ENCODE measurements at regions not wholly inside any gene's neighbourhood (a gene's known extent, or its start where the extent isn't known, plus 50 kb on each side); places are given as distances from the start of the nearest gene placed in this dataset.

GRCh38 chr13:55106509-55106908 lies 2034.2 kb upstream of the PRR20A start:
- CTCF ChIA-PET, result no interaction called here
- Mint-ChIP-seq H3K4me3 (no peak overlapping the region), H3K27ac (no peak overlapping the region), H3K27me3 (ENCODE audit: low read depth) (no peaks in the 10 kb centered on the region), H3K4me1 (no peaks in the 10 kb centered on the region), H3K9me3 (0 out of 2 replicates have a peak, but pooled peaks cover 6% of the 10 kb centered on the region), H3K36me3 (no peaks in the 10 kb centered on the region)
- POLR2A ChIA-PET, result no interaction called here
- DNase-seq (ENCODE audit: low spot score), result no peak
- ATAC-seq, result no peak
- no peak for TF ChIP-seq ZBTB43 (CRISPR knock-in tag; IDR thresholded peaks at IDR 0.05)
- no peak for TF ChIP-seq FOXP1 (CRISPR knock-in tag; IDR thresholded peaks at IDR 0.05; ENCODE audit: borderline replicate concordance)
- TF ChIP-seq ZSCAN18 (CRISPR knock-in tag; IDR thresholded peaks at IDR 0.05), result no peak
- no peak for TF ChIP-seq CDX4 (CRISPR knock-in tag; IDR thresholded peaks at IDR 0.05; ENCODE audit: borderline replicate concordance)
- no peak for TF ChIP-seq KAT7 (CRISPR knock-in tag; IDR thresholded peaks at IDR 0.05; ENCODE audit: borderline replicate concordance)
- no peak for TF ChIP-seq ZNF263 (CRISPR knock-in tag; IDR thresholded peaks at IDR 0.05; ENCODE audit: low read depth)
- no peak for TF ChIP-seq ZNF138 (CRISPR knock-in tag; conservative IDR thresholded peaks at IDR 0.05)
- TF ChIP-seq EMX1 (CRISPR knock-in tag; IDR thresholded peaks at IDR 0.05), result no peak
- no peak for TF ChIP-seq HMGA2 (CRISPR knock-in tag; IDR thresholded peaks at IDR 0.05)
- no peak for TF ChIP-seq ATF1 (CRISPR knock-in tag; IDR thresholded peaks at IDR 0.05)
- no peak for TF ChIP-seq MLX (CRISPR knock-in tag; IDR thresholded peaks at IDR 0.05)
- no peak for TF ChIP-seq NFYB (CRISPR knock-in tag; conservative IDR thresholded peaks at IDR 0.05; ENCODE audit: low read depth)
- no peak for TF ChIP-seq NFATC4 (CRISPR knock-in tag; IDR thresholded peaks at IDR 0.05)
- TF ChIP-seq ZNF416 (CRISPR knock-in tag; IDR thresholded peaks at IDR 0.05), result no peak
- TF ChIP-seq ZNF281 (CRISPR knock-in tag; IDR thresholded peaks at IDR 0.05), result no peak

GRCh38 chr13:55120631-55121030 lies 2020.1 kb upstream of the PRR20A start:
- no peaks in the 10 kb centered on the region for H3K27me3 Mint-ChIP-seq (ENCODE audit: low read depth)
- no peaks in the 10 kb centered on the region for H3K36me3 Mint-ChIP-seq
- DNase-seq (ENCODE audit: low spot score), result no peak
- no peaks in the 10 kb centered on the region for H3K9me3 Mint-ChIP-seq
- TF ChIP-seq ZNF219 (CRISPR knock-in tag; IDR thresholded peaks at IDR 0.05; ENCODE audit: borderline replicate concordance), result no peak
- TF ChIP-seq RORB (CRISPR knock-in tag; IDR thresholded peaks at IDR 0.05), result no peak
- TF ChIP-seq ZBTB21 (CRISPR knock-in tag; IDR thresholded peaks at IDR 0.05; ENCODE audit: borderline replicate concordance), result no peak
- no peak for TF ChIP-seq MAX (CRISPR knock-in tag; IDR thresholded peaks at IDR 0.05)
- no peak for TF ChIP-seq ZNF263 (CRISPR knock-in tag; IDR thresholded peaks at IDR 0.05; ENCODE audit: low read depth)
- TF ChIP-seq MLX (CRISPR knock-in tag; IDR thresholded peaks at IDR 0.05), result no peak
- TF ChIP-seq AR (CRISPR knock-in tag; IDR thresholded peaks at IDR 0.05), result no peak
- no peak for TF ChIP-seq ZNF121 (CRISPR knock-in tag; IDR thresholded peaks at IDR 0.05)
- TF ChIP-seq ZNF232 (CRISPR knock-in tag; IDR thresholded peaks at IDR 0.05), result no peak
- H3K4me3 Mint-ChIP-seq, result no peak overlapping the region
- H3K27ac Mint-ChIP-seq, result no peak overlapping the region
- no peaks in the 10 kb centered on the region for H3K4me1 Mint-ChIP-seq
- POLR2A ChIA-PET, result no interaction called here
- CTCF ChIA-PET, result no interaction called here
- no peak for ATAC-seq
